ENCODE measurements at regions not wholly inside any gene's neighbourhood (a gene's known extent, or its start where the extent isn't known, plus 50 kb on each side); places are given as distances from the start of the nearest gene placed in this dataset.

GRCh38 chr2:196431957-196432356 lies 207.6 kb upstream of the CCDC150 start:
- no peak for DNase-seq (ENCODE audit: extremely low spot score)
- H3K4me3 ChIP-seq (ENCODE audit: low read depth, low read length), result no peak overlapping the region
- WGBS, result 70% methylated on average over 4 of the region's 4 CpGs

GRCh38 chr2:196433116-196433515 lies 206.4 kb upstream of the CCDC150 start:
- no peak for DNase-seq (ENCODE audit: extremely low spot score)
- no peaks in the 10 kb centered on the region for H3K36me3 ChIP-seq (ENCODE audit: insufficient read depth)
- no peaks in the 10 kb centered on the region for H3K4me1 ChIP-seq (ENCODE audit: insufficient read depth)
- 94% methylated on average over 13 of the region's 13 CpGs for WGBS
- no peak overlapping the region for H3K4me3 ChIP-seq (ENCODE audit: low read depth, low read length)
- H3K27ac ChIP-seq (ENCODE audit: low read depth), result no peak overlapping the region

More at GRCh38 chr2:196431957-196432356, 207.6 kb upstream of the CCDC150 start:
- Histone ChIP-seq H3K27ac (ENCODE audit: low read depth) (no peak overlapping the region), H3K36me3 (ENCODE audit: insufficient read depth) (no peaks in the 10 kb centered on the region), H3K4me1 (ENCODE audit: insufficient read depth) (no peaks in the 10 kb centered on the region)

- no peak for DNase-seq (ENCODE audit: extremely low spot score)
- 84% methylated on average over 5 of the region's 5 CpGs for WGBS
- Histone ChIP-seq H3K4me3 (ENCODE audit: low read depth, low read length) (no peak overlapping the region), H3K36me3 (ENCODE audit: insufficient read depth) (no peaks in the 10 kb centered on the region), H3K27ac (ENCODE audit: low read depth) (no peak overlapping the region), H3K4me1 (ENCODE audit: insufficient read depth) (no peaks in the 10 kb centered on the region)
Measured at GRCh38 chr2:196434217-196434616, 205.3 kb upstream of the CCDC150 start.

- no peak overlapping the region for H3K27ac ChIP-seq (ENCODE audit: low read depth)
- H3K36me3 ChIP-seq (ENCODE audit: insufficient read depth), result no peaks in the 10 kb centered on the region
- no peak overlapping the region for H3K4me3 ChIP-seq (ENCODE audit: low read depth, low read length)
- DNase-seq (ENCODE audit: extremely low spot score), result no peak
- H3K4me1 ChIP-seq (ENCODE audit: insufficient read depth), result no peaks in the 10 kb centered on the region
Measured at GRCh38 chr2:196435189-196435588, 204.3 kb upstream of the CCDC150 start.

- Histone ChIP-seq H3K27ac (ENCODE audit: low read depth) (no peak overlapping the region), H3K36me3 (ENCODE audit: insufficient read depth) (no peaks in the 10 kb centered on the region), H3K4me3 (ENCODE audit: low read depth, low read length) (no peak overlapping the region), H3K4me1 (ENCODE audit: insufficient read depth) (no peaks in the 10 kb centered on the region)
- DNase-seq (ENCODE audit: extremely low spot score), result no peak
- WGBS, result 93% methylated on average over 6 of the region's 6 CpGs
Measured at GRCh38 chr2:196437626-196438025, 201.9 kb upstream of the CCDC150 start.

- 83% methylated on average over 4 of the region's 4 CpGs for WGBS
- no peak overlapping the region for H3K4me3 ChIP-seq (ENCODE audit: low read depth, low read length)
- no peaks in the 10 kb centered on the region for H3K4me1 ChIP-seq (ENCODE audit: insufficient read depth)
- H3K36me3 ChIP-seq (ENCODE audit: insufficient read depth), result no peaks in the 10 kb centered on the region
- H3K27ac ChIP-seq (ENCODE audit: low read depth), result no peak overlapping the region
- no peak for DNase-seq (ENCODE audit: extremely low spot score)
Measured at GRCh38 chr2:196439760-196440159, 199.8 kb upstream of the CCDC150 start.

- Histone ChIP-seq H3K27ac (ENCODE audit: low read depth) (no peak overlapping the region), H3K4me1 (ENCODE audit: insufficient read depth) (no peaks in the 10 kb centered on the region), H3K4me3 (ENCODE audit: low read depth, low read length) (no peak overlapping the region), H3K36me3 (ENCODE audit: insufficient read depth) (no peaks in the 10 kb centered on the region)
- DNase-seq (ENCODE audit: extremely low spot score), result no peak
- WGBS, result 87% methylated on average over 4 of the region's 4 CpGs
Measured at GRCh38 chr2:196440413-196440812, 199.1 kb upstream of the CCDC150 start.

- no peaks in the 10 kb centered on the region for H3K4me1 ChIP-seq (ENCODE audit: insufficient read depth)
- 37% methylated on average over 2 of the region's 2 CpGs for WGBS
Measured at GRCh38 chr2:196441527-196441926, 198.0 kb upstream of the CCDC150 start.

GRCh38 chr2:196442211-196442610 lies 197.3 kb upstream of the CCDC150 start:
- DNase-seq (ENCODE audit: extremely low spot score), result no peak
- Histone ChIP-seq H3K36me3 (ENCODE audit: insufficient read depth) (no peaks in the 10 kb centered on the region), H3K27ac (ENCODE audit: low read depth) (no peak overlapping the region), H3K4me3 (ENCODE audit: low read depth, low read length) (no peak overlapping the region), H3K4me1 (ENCODE audit: insufficient read depth) (no peaks in the 10 kb centered on the region)

More at GRCh38 chr2:196441527-196441926, 198.0 kb upstream of the CCDC150 start:
- H3K4me3 ChIP-seq (ENCODE audit: low read depth, low read length), result no peak overlapping the region
- no peak for DNase-seq (ENCODE audit: extremely low spot score)
- H3K36me3 ChIP-seq (ENCODE audit: insufficient read depth), result no peaks in the 10 kb centered on the region
- no peak overlapping the region for H3K27ac ChIP-seq (ENCODE audit: low read depth)

- H3K4me1 ChIP-seq (ENCODE audit: insufficient read depth), result no peaks in the 10 kb centered on the region
- WGBS, result 97% methylated on average over 1 of the region's 1 CpG
- no peaks in the 10 kb centered on the region for H3K36me3 ChIP-seq (ENCODE audit: insufficient read depth)
- DNase-seq (ENCODE audit: extremely low spot score), result no peak
- no peak overlapping the region for H3K27ac ChIP-seq (ENCODE audit: low read depth)
- H3K4me3 ChIP-seq (ENCODE audit: low read depth, low read length), result no peak overlapping the region
Measured at GRCh38 chr2:196444442-196444841, 195.1 kb upstream of the CCDC150 start.

GRCh38 chr2:196445991-196446390 lies 193.5 kb upstream of the CCDC150 start:
- 98% methylated on average over 1 of the region's 1 CpG for WGBS

GRCh38 chr2:196448407-196449079 lies 191.0 kb upstream of the CCDC150 start:
- H3K4me3 ChIP-seq (ENCODE audit: low read depth, low read length), result no peak overlapping the region
- WGBS, result 87% methylated on average over 5 of the region's 5 CpGs

More at GRCh38 chr2:196445991-196446390, 193.5 kb upstream of the CCDC150 start:
- no peak for DNase-seq (ENCODE audit: extremely low spot score)
- H3K4me3 ChIP-seq (ENCODE audit: low read depth, low read length), result no peak overlapping the region
- H3K27ac ChIP-seq (ENCODE audit: low read depth), result no peak overlapping the region
- H3K36me3 ChIP-seq (ENCODE audit: insufficient read depth), result no peaks in the 10 kb centered on the region
- no peaks in the 10 kb centered on the region for H3K4me1 ChIP-seq (ENCODE audit: insufficient read depth)

GRCh38 chr2:196449083-196449482 lies 190.4 kb upstream of the CCDC150 start:
- H3K4me1 ChIP-seq (ENCODE audit: insufficient read depth), result no peaks in the 10 kb centered on the region
- no peak overlapping the region for H3K27ac ChIP-seq (ENCODE audit: low read depth)
- WGBS, result 93% methylated on average over 1 of the region's 1 CpG
- no peak overlapping the region for H3K4me3 ChIP-seq (ENCODE audit: low read depth, low read length)
- H3K36me3 ChIP-seq (ENCODE audit: insufficient read depth), result no peaks in the 10 kb centered on the region
- DNase-seq (ENCODE audit: extremely low spot score), result no peak

More at GRCh38 chr2:196448407-196449079, 191.0 kb upstream of the CCDC150 start:
- no peaks in the 10 kb centered on the region for H3K4me1 ChIP-seq (ENCODE audit: insufficient read depth)
- H3K36me3 ChIP-seq (ENCODE audit: insufficient read depth), result no peaks in the 10 kb centered on the region
- no peak overlapping the region for H3K27ac ChIP-seq (ENCODE audit: low read depth)
- DNase-seq (ENCODE audit: extremely low spot score), result no peak

- DNase-seq (ENCODE audit: extremely low spot score), result no peak
- Histone ChIP-seq H3K27ac (ENCODE audit: low read depth) (no peak overlapping the region), H3K4me3 (ENCODE audit: low read depth, low read length) (no peak overlapping the region), H3K36me3 (ENCODE audit: insufficient read depth) (no peaks in the 10 kb centered on the region), H3K4me1 (ENCODE audit: insufficient read depth) (no peaks in the 10 kb centered on the region)
Measured at GRCh38 chr2:196452758-196453157, 186.8 kb upstream of the CCDC150 start.

GRCh38 chr2:196453613-196454047 lies 185.9 kb upstream of the CCDC150 start:
- Histone ChIP-seq H3K4me1 (ENCODE audit: insufficient read depth) (no peaks in the 10 kb centered on the region), H3K36me3 (ENCODE audit: insufficient read depth) (no peaks in the 10 kb centered on the region), H3K27ac (ENCODE audit: low read depth) (no peak overlapping the region), H3K4me3 (ENCODE audit: low read depth, low read length) (no peak overlapping the region)
- no peak for DNase-seq (ENCODE audit: extremely low spot score)
- WGBS, result 12% methylated on average over 4 of the region's 4 CpGs

Data from urinary bladder (tissue), 3 donors.